ENCODE measurements at regions not wholly inside any gene's neighbourhood (a gene's known extent, or its start where the extent isn't known, plus 50 kb on each side); places are given as distances from the start of the nearest gene placed in this dataset.

GRCh38 chr12:33304176-33304575, 135.4 kb downstream of the SYT10 start:
- H3K27ac ChIP-seq = no peak overlapping the region
- DNase-seq (ENCODE audit: low spot score) = no peak
- ChIA-PET CTCF (no interaction called here), POLR2A (ENCODE audit: low non-redundant PET) (no interaction called here)
- no peak for TF ChIP-seq CTCF (conservative IDR thresholded peaks at IDR 0.05; ENCODE audit: low read depth)

DNA sequence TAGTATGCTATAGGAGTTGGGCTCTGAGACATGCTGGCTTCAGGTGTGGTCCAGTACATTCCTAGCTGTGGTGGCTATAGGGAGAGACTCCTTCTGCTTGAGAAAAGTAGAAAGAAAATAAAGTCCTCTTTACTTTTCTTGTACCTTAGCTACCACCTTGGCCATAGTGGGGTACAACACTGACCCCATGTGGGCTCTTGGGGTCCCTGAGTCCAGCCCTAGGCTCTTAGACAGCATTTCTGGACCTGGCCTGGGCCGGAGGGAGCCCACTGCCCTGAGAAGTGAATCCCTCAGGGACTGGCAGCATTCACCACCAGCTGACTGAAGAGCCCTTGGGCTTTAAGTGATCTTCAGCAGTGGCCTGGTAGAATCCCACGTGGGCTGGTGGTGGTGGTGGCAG, 143.1 kb downstream of the SYT10 start:
- no peak for DNase-seq (ENCODE audit: low spot score)
- no peak for TF ChIP-seq CTCF (conservative IDR thresholded peaks at IDR 0.05; ENCODE audit: low read depth)
- H3K27ac ChIP-seq = no peak overlapping the region
- ChIA-PET POLR2A (ENCODE audit: low non-redundant PET) (no interaction called here), CTCF (interaction anchor here (0.6 kb wide), 1 partner anchor 388 kb away, joined by 3 read pairs; no protein-coding TSS in a partner anchor)

DNA sequence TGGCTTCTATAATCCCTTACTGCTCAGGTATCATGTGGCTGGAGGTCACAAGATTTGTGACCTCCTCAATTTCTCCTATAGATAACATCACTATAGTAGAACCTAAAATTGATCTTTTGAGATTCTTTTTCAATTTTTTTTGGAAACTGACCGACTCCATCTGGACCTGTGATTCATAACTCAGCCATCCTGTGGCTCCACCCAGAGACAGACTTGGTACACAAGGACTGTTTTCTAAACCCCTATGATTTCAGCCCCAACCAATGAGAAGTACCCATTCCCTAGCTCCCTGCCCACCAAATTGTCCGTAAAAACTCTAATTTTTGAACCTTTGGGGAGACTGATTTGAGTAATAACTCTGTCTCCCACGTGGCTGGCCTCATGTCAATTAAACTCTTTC, 148.9 kb downstream of the SYT10 start:
- CTCF ChIA-PET = interaction anchor here (0.6 kb wide), 1 partner anchor 556 kb away, joined by 6 read pairs; no protein-coding TSS in a partner anchor
- DNase-seq (ENCODE audit: low spot score) = no peak

DNA sequence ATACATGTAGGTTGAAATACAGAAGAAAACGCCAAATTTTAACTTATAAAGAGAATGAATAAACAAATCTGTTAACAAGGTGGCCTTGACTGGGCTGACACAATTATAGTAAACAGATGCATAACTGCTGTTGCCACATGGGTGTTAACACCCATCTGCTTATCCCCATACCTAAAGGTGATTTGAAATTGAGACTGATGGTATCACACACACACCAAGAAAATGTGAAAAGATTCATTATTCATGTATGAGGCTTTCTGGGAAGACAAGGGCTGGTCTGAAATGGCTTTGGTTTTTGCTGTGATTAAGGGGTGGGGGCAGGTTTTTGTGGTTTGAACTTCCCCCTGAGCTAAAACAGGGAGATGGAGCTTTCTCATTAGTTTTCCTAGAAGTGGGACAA, 156.6 kb downstream of the SYT10 start:
- ChIA-PET CTCF (no interaction called here), POLR2A (ENCODE audit: low non-redundant PET) (no interaction called here)
- TF ChIP-seq CTCF (conservative IDR thresholded peaks at IDR 0.05; ENCODE audit: low read depth) = no peak
- no peak overlapping the region for H3K27ac ChIP-seq
- DNase-seq (ENCODE audit: low spot score) = no peak

More for the DNA sequence above, 148.9 kb downstream of the SYT10 start:
- no peak overlapping the region for H3K27ac ChIP-seq
- POLR2A ChIA-PET (ENCODE audit: low non-redundant PET) = no interaction called here
- no peak for TF ChIP-seq CTCF (conservative IDR thresholded peaks at IDR 0.05; ENCODE audit: low read depth)

GRCh38 chr12:33277376-33277775, 162.2 kb downstream of the SYT10 start:
- ChIA-PET CTCF (interaction anchor here (0.6 kb wide), 1 partner anchor 174 kb away, joined by 8 read pairs; no protein-coding TSS in a partner anchor), POLR2A (ENCODE audit: low non-redundant PET) (no interaction called here)
- DNase-seq (ENCODE audit: low spot score) = no peak
- TF ChIP-seq CTCF (conservative IDR thresholded peaks at IDR 0.05; ENCODE audit: low read depth) = no peak
- H3K27ac ChIP-seq = no peak overlapping the region

DNA sequence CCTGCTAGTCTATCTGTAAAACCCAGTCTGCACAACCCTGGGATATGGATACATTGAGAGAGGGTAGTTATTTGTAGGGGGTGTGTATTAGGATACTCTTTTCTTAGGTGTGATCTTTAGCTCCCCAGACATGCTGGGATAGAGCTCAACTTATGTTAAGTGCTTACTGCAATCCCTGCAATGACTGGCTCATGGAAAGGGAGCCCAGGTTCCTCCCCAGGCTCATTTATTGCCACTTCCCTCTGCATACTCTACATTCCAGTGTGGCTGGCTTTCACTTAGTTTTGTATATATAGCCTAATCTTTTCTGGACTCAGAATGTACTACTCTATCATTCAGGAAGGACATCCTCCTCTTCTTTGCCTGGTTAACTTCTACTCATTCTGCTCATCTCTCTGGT, 172.0 kb downstream of the SYT10 start:
- H3K27ac ChIP-seq = no peak overlapping the region
- TF ChIP-seq CTCF (conservative IDR thresholded peaks at IDR 0.05; ENCODE audit: low read depth) = no peak
- DNase-seq (ENCODE audit: low spot score) = no peak
- ChIA-PET POLR2A (ENCODE audit: low non-redundant PET) (no interaction called here), CTCF (no interaction called here)

DNA sequence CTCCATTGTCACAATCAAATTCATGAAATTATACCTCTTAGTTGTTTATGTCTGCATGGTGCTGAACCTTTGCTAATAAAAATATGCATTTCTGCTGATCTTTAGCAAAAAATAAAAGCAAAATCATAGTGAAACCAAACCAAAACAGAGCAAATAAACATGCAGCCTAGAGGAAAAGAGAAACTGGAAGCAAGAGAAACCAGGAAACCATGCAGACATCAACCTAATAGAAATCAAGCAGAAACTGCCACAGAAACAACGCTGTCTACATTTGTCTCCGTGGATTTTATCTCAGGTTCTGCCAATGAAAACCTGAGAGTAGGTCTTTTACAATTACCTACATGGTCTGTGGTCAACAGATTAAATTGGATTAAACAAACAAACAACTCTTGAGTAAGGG, 173.7 kb downstream of the SYT10 start:
- no peak for DNase-seq (ENCODE audit: low spot score)
- TF ChIP-seq CTCF (conservative IDR thresholded peaks at IDR 0.05; ENCODE audit: low read depth) = no peak
- no peak overlapping the region for H3K27ac ChIP-seq
- ChIA-PET POLR2A (ENCODE audit: low non-redundant PET) (no interaction called here), CTCF (interaction anchor here (0.5 kb wide), 1 partner anchor 761 kb away, joined by 3 read pairs; no protein-coding TSS in a partner anchor)

All from RWPE1 (cell line).